ENCODE measurements at regions not wholly inside any gene's neighbourhood (a gene's known extent, or its start where the extent isn't known, plus 50 kb on each side); places are given as distances from the start of the nearest gene placed in this dataset.
"Not testable (repeated sequence)": the region's sequence is repeated elsewhere in the genome, so short reads cannot be mapped to it uniquely, and the experiment has no call there.

- TF ChIP-seq REST (IDR thresholded peaks at IDR 0.05; ENCODE audit: insufficient read depth in 1 of 2, low read depth in 2 of 2, low read length in 1 of 2); POLR2AphosphoS5 (IDR thresholded peaks at IDR 0.05; ENCODE audit: low read depth, low read length); CTCF (IDR thresholded peaks at IDR 0.05): not testable (repeated sequence)
Observed at GRCh38 chr7:136263112-136263860, 286.1 kb upstream of the MTPN start.

Measured in Panc1 (cell line).